ENCODE measurements at regions not wholly inside any gene's neighbourhood (a gene's known extent, or its start where the extent isn't known, plus 50 kb on each side); places are given as distances from the start of the nearest gene placed in this dataset.

GRCh38 chr12:111107392-111108178 is 187.2 kb upstream of the MYL2 start:
- DNase-seq: no peak

GRCh38 chr12:111105294-111105693 is 184.9 kb upstream of the MYL2 start:
- no peak for DNase-seq

- DNase-seq: no peak
Measured at GRCh38 chr12:111103583-111103982, 183.2 kb upstream of the MYL2 start.

- no peak for DNase-seq
Measured at GRCh38 chr12:111102102-111102739, 181.8 kb upstream of the MYL2 start.

GRCh38 chr12:111101003-111101402 is 180.6 kb upstream of the MYL2 start:
- no peak for DNase-seq

- no peak for DNase-seq
Measured at GRCh38 chr12:111100554-111100953, 180.2 kb upstream of the MYL2 start.

- DNase-seq: no peak
Measured at GRCh38 chr12:111100003-111100402, 179.6 kb upstream of the MYL2 start.

GRCh38 chr12:111099186-111099585 is 178.8 kb upstream of the MYL2 start:
- DNase-seq: no peak

GRCh38 chr12:111094157-111095010 is 174.0 kb upstream of the MYL2 start:
- no peak for DNase-seq

GRCh38 chr12:111093428-111094142 is 173.2 kb upstream of the MYL2 start:
- DNase-seq: no peak

- peak in 1 of 2 donors; percentile 9 for DNase-seq
Measured at GRCh38 chr12:111091051-111091450, 170.7 kb upstream of the MYL2 start.

GRCh38 chr12:111089616-111090015 is 169.2 kb upstream of the MYL2 start:
- no peak for DNase-seq

GRCh38 chr12:111088409-111088808 is 168.0 kb upstream of the MYL2 start:
- DNase-seq: no peak

GRCh38 chr12:111086947-111087700 is 166.7 kb upstream of the MYL2 start:
- no peak for DNase-seq

GRCh38 chr12:111085096-111085495 is 164.7 kb upstream of the MYL2 start:
- DNase-seq: no peak

- DNase-seq: no peak
Measured at GRCh38 chr12:111084605-111085004, 164.2 kb upstream of the MYL2 start.

GRCh38 chr12:111084158-111084557 is 163.8 kb upstream of the MYL2 start:
- no peak for DNase-seq

GRCh38 chr12:111081600-111081999 is 161.2 kb upstream of the MYL2 start:
- no peak for DNase-seq

GRCh38 chr12:111078731-111079130 is 158.4 kb upstream of the MYL2 start:
- DNase-seq: no peak

- DNase-seq: no peak
Measured at GRCh38 chr12:111076611-111077451, 156.5 kb upstream of the MYL2 start.

- no peak for DNase-seq
Measured at GRCh38 chr12:111076199-111076598, 155.8 kb upstream of the MYL2 start.
